Fibroblast of gingiva (primary cell): ENCODE measurements at regions not wholly inside any gene's neighbourhood (a gene's known extent, or its start where the extent isn't known, plus 50 kb on each side); places are given as distances from the start of the nearest gene placed in this dataset.
"Not testable (repeated sequence)": the region's sequence is repeated elsewhere in the genome, so short reads cannot be mapped to it uniquely, and the experiment has no call there.

ENCODE experiments used
- DNase-seq: peaks from one replicate; pipeline ENCODE4 v3.0.0-alpha.2; 2011; ENCODE audit warnings: low read depth

GRCh38 chr1:61028136-61028535 lies 54.2 kb upstream of the NFIA start:
- no peak for DNase-seq

DNA sequence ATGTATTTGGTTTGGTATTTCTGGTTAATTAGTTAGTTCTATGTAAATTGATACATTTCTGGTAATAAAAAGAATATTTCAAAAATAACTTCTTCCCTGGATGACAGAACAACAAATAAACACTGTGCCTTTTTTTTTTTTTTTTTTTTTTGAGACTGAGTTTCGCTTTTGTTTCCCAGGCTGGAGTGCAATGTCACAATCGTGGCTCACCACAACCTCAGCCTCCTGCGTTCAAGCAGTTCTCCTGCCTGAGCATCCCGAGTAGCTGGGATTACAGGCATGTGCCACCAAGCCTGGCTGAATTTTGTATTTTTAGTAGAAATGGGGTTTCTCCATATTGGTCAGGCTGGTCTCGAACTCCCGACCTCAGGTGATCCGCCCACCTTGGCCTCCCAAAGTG lies 64.3 kb upstream of the NFIA start:
- not testable (repeated sequence) for DNase-seq

- no peak for DNase-seq
These were observed 64.7 kb upstream of the NFIA start for GRCh38 chr1:61017651-61018050.

DNA sequence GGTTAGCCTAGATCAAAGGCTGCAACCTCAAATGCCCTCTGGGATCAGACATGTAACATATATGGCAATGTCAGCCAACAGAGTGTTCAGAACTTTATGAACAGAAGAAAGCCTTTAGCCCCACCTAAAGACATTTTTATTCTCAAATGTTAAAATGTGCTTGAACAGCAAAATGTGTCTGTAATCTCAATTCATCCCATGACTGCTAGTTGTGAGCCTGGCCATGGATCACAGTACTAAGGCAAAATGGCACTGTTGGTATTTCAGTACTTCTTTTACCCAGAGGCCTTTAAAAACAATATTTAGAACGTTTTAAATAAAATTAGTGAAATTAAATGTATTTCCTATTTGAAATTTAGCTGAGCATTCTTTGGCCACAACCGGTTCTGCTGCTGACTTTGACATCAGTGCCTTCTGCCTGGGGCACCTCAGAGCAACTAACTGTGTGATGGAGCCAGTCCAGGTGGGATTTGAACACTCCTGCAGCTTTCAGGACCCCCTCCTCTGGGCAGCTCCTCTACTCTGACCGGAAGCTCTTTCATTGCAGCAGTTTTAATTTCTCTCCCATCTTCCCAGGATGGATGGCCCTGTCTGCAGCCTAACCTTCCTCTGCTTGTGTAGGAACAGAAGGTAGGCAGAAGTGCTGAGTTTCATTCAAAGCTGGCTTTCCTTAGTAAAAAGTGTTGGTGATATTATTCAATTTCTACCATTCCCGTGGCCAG lies 68.3 kb upstream of the NFIA start:
- DNase-seq, result no peak

DNA sequence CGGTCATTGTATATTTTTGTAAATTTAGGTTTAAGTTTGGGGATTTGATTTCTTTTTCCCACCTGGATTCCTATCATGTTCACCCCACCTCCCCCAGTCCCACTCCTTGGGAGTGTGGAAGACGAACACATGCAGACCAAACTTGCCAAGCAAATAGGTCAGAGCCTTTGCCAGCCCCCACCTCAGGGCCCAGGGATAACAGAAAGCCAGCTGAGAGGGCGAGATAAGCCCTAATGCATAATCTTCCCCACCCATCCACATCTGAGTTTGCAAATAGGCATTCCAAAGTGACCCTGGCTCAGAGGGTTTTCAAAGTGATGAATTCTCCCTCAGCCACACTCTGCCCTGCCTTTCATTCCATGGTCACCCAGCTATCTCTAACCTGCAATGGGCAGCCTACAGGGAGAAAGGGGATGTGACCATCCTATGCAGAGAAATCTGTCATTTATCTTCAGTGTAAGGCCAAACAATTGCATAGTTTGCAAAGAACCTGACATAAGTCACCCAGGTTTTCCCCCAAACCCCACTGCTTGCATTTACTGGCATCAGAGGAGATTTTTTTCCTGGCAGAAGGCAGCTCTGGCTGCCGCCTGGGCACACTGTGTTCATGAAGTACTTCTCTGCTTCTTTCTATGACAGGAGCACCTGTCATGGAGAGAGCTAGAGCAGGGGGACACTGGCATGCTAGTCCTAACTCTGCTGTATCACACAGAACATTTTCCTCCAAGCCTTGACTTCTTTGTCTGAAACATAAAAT lies 69.0 kb upstream of the NFIA start:
- DNase-seq, result no peak

DNA sequence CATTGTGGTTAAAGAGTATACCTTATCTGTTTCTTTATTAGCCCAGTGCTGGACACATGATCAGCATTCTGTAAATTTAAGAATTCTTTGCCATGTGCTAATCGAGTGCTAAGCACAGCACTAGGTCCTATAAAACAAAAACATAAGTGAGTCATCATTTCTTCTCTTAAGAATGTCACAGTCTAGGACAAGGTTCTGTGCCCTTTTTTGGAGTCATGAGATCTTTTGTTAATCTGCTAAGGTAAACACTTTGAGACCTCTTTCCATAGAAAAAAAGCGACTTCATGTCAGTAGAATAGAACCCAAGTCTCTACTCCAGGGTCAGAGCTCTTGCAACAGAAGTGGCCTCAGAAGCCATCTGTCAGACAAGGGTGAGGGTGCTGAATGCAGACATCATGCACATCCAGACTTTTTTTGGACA lies 70.0 kb upstream of the NFIA start:
- DNase-seq, result no peak

DNA sequence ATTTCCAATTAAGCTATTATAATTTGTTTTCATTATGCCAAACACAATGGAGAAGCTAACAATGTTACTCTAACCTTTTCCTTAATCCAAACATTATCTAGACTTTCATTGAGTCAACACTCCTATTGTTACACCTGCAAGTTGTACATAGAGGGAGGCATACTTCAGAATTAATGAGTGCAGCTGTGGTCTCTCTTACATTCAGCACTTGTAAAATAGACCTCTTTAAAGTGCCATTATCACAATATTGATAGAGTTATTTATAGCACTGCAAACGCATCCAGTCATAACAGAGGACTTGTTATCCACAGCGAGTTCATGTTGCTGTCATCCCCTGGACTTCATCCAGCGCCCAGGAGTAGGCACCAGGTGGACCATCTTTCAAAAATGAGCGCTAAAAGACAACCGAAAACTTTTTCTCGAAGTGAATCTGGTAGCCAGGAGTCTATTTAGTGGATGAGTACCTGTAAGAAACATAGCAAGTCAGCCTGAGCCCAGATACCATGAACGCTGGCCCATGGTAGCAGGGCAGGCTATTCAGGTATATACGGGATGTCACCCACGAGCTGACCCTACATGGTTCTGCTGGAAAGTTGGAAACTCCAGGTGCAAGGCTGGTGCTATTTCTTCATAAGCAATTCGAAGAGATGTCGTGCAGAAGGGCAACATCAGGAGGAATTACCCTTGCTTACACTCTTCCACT lies 70.6 kb upstream of the NFIA start:
- DNase-seq, result no peak

GRCh38 chr1:61007534-61008364 lies 74.6 kb upstream of the NFIA start:
- no peak for DNase-seq

GRCh38 chr1:61005614-61006580 lies 76.5 kb upstream of the NFIA start:
- DNase-seq, result no peak

DNA sequence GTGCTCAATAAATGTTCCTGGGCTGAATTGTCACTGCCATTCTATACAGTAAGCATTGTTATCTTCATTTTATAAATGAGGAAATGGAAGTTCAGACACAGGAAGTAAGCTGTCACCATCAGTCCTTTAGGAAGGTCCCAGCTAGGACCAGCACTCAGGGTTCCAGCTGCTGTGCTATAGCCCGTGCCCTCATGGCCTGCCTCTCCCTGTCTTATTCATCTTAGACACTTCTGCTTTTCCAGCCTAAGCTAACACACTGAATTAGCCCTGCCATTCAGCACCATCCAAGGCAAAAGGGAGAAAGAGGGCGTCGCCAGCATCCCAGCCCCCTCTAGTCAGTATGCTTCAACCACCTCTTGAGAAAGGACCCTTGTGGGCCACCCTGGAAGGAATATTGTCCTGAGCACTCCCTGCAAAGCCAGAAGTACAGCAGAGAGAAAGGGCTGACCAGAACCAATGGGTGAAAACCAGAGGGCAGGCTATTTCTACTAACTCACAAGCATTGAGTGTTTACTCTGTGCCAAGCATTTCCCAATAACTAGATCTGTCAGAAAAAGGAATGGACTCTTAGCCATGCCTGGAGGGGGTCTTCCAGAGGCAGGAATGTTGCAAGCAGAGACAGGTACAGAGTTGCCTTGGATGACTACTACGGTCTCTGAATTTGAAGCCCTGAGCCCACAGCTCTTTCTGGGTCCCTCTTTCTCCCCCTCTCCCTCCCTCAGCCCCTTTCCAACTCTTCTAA lies 77.9 kb upstream of the NFIA start:
- DNase-seq, result peak; percentile 13

DNA sequence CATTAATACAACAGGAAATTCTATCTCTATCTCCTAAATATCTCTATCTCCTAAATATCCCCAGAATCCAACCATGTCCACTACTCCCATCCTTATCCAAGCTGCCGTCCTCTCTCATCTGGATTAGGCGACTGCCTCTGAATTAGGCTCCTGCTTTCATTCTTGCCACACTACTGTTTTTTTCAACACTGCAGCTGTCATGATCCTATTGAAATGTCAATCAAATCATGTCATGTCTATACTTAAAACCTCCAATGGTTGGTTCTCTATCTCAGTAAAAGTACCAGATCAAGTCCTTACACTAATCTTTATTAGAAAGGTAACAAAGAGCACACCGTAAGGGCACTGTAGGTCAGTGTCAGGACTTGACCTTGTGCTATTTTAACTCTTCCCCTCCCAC lies 82.0 kb upstream of the NFIA start:
- DNase-seq, result no peak

GRCh38 chr1:60998786-60999185 lies 83.6 kb upstream of the NFIA start:
- no peak for DNase-seq

- DNase-seq, result no peak
These were observed 87.4 kb upstream of the NFIA start for GRCh38 chr1:60994828-60995492.

DNA sequence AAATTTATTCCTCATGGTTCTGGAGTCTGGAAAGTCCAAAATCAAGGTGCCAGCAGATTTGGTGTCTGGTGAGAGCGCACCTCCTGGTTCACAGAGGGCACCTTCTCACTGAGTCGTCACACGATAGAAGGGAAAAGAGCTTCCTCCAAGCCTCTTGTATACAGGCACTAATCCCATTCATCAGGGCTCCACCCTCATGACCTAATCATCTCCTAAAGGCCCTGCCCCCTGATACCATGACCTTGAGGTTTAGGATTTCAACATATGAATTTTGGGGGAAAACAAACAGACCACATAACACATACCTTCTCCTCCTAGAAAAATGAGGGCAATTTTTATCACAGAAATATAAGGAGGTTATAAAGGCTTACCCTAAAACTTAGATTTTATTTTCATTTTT lies 88.0 kb upstream of the NFIA start:
- DNase-seq, result no peak

GRCh38 chr1:60992165-60992564 lies 90.2 kb upstream of the NFIA start:
- DNase-seq, result no peak

GRCh38 chr1:60990714-60991090 lies 91.7 kb upstream of the NFIA start:
- no peak for DNase-seq

DNA sequence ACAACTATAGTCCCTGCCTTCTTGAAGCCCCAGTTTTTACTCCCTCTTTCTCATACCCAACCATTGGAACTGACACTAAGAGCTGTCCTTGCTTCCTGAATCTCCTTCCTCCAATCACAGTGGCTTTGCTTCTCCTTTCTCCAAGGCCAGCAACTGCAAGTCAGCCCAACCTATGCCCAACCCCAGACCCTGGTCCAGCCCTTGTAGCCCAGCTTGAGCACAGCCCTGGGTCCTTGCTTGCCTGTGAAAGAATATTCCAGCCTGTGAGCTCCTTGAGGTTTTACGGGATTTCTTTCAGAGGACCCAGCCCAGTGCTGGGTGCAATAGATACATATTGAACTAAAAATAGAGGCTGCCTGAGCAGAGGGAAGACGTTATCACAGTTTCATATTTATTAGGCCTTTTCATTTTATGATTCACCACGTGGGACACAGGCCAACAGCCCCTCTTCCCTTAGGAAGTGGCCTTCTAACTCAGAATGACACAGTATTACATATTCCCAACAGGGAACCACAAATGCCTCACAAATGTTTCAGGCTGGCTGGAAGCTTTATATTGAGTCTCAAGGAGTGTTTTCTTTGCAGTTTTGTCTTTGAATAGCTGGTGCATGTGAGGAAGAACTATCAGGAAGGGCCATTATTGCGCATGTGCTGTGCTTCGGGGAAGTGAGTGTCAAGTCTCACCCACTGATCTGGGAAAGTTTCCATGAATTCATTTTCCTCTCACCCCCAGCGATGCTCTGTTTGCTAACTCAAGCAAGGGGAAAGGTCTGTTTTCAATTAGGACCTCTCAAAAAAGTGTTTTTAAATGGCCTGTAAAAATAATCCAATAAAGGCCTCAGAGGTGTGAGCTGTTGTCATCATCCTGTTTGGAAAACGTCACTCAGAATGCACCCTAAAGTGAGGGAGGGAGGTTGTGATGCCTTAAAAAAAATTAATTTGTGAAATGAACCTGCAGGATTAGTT lies 92.3 kb upstream of the NFIA start:
- peak; percentile 95 for DNase-seq

DNA sequence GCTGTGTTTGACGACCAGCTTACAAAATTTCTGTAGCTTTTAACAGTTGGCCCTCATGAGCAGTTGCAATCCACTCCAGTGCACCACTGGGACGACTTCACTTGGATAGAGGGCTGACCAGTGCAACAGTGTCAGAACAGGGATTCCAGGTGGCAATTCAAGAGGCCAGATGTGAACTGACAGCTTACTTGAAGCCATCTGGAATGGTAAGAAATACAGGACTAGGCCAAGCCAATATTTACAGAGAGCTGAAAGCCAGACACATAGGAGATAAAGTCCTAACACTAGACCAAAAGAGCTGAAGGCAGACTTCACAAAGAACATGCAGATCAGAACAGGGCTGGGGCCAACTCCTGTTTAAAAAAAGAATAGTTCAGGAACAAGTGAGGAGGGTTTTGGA lies 93.5 kb upstream of the NFIA start:
- no peak for DNase-seq

GRCh38 chr1:60987904-60988303 lies 94.5 kb upstream of the NFIA start:
- no peak for DNase-seq
